ENCODE measurements at regions not wholly inside any gene's neighbourhood (a gene's known extent, or its start where the extent isn't known, plus 50 kb on each side); places are given as distances from the start of the nearest gene placed in this dataset.

GRCh38 chr2:12057436-12058166 is 311.2 kb downstream of the LPIN1 start:
- TF ChIP-seq MAX (IDR thresholded peaks at IDR 0.05) (no peak), POLR2A (IDR thresholded peaks at IDR 0.05; ENCODE audit: low read length) (no peak), EP300 (IDR thresholded peaks at IDR 0.05) (no peak), KDM1A (IDR thresholded peaks at IDR 0.05; ENCODE audit: low read depth) (no peak), ELK1 (IDR thresholded peaks at IDR 0.05; ENCODE audit: low read depth, low read length) (no peak), BHLHE40 (IDR thresholded peaks at IDR 0.05; ENCODE audit: low read depth, low read length) (no peak), JUNB (IDR thresholded peaks at IDR 0.05) (no peak), ZFP36 (IDR thresholded peaks at IDR 0.05; ENCODE audit: borderline replicate concordance, partially characterized antibody) (no peak), POLR2AphosphoS2 (conservative IDR thresholded peaks at IDR 0.05; ENCODE audit: low read length) (no peak), PBX3 (IDR thresholded peaks at IDR 0.05) (no peak)
- TF ChIP-seq, protein P1, sequence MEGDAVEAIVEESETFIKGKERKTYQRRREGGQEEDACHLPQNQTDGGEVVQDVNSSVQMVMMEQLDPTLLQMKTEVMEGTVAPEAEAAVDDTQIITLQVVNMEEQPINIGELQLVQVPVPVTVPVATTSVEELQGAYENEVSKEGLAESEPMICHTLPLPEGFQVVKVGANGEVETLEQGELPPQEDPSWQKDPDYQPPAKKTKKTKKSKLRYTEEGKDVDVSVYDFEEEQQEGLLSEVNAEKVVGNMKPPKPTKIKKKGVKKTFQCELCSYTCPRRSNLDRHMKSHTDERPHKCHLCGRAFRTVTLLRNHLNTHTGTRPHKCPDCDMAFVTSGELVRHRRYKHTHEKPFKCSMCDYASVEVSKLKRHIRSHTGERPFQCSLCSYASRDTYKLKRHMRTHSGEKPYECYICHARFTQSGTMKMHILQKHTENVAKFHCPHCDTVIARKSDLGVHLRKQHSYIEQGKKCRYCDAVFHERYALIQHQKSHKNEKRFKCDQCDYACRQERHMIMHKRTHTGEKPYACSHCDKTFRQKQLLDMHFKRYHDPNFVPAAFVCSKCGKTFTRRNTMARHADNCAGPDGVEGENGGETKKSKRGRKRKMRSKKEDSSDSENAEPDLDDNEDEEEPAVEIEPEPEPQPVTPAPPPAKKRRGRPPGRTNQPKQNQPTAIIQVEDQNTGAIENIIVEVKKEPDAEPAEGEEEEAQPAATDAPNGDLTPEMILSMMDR (IDR thresholded peaks at IDR 0.05): no peak
- TF ChIP-seq, protein P2, sequence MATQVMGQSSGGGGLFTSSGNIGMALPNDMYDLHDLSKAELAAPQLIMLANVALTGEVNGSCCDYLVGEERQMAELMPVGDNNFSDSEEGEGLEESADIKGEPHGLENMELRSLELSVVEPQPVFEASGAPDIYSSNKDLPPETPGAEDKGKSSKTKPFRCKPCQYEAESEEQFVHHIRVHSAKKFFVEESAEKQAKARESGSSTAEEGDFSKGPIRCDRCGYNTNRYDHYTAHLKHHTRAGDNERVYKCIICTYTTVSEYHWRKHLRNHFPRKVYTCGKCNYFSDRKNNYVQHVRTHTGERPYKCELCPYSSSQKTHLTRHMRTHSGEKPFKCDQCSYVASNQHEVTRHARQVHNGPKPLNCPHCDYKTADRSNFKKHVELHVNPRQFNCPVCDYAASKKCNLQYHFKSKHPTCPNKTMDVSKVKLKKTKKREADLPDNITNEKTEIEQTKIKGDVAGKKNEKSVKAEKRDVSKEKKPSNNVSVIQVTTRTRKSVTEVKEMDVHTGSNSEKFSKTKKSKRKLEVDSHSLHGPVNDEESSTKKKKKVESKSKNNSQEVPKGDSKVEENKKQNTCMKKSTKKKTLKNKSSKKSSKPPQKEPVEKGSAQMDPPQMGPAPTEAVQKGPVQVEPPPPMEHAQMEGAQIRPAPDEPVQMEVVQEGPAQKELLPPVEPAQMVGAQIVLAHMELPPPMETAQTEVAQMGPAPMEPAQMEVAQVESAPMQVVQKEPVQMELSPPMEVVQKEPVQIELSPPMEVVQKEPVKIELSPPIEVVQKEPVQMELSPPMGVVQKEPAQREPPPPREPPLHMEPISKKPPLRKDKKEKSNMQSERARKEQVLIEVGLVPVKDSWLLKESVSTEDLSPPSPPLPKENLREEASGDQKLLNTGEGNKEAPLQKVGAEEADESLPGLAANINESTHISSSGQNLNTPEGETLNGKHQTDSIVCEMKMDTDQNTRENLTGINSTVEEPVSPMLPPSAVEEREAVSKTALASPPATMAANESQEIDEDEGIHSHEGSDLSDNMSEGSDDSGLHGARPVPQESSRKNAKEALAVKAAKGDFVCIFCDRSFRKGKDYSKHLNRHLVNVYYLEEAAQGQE (IDR thresholded peaks at IDR 0.05): no peak

Data from A549 (cell line).